Rectal smooth muscle tissue (tissue), 1 donor: ENCODE measurements at regions not wholly inside any gene's neighbourhood (a gene's known extent, or its start where the extent isn't known, plus 50 kb on each side); places are given as distances from the start of the nearest gene placed in this dataset.

Experiments
- H3K27ac ChIP-seq: one replicate; pipeline ENCODE4 v1.7.0; 2013; ENCODE audit warnings: low read depth, low read length, inconsistent platforms
- H3K27me3 ChIP-seq: one replicate; pipeline ENCODE4 v1.7.0; 2013; ENCODE audit warnings: low read length; ENCODE audit not compliant: control insufficient read depth, insufficient read depth
- H3K36me3 ChIP-seq: one replicate; pipeline ENCODE4 v1.7.0; 2013; ENCODE audit warnings: low read length; ENCODE audit not compliant: control insufficient read depth, insufficient read depth
- H3K4me1 ChIP-seq: one replicate; pipeline ENCODE4 v1.7.0; 2013; ENCODE audit warnings: low read length; ENCODE audit not compliant: control insufficient read depth, insufficient read depth
- H3K4me3 ChIP-seq: one replicate; pipeline ENCODE4 v1.7.0; 2013; ENCODE audit warnings: low read length
- H3K9ac ChIP-seq: one replicate; pipeline ENCODE4 v1.7.0; 2013; ENCODE audit warnings: low read length

DNA sequence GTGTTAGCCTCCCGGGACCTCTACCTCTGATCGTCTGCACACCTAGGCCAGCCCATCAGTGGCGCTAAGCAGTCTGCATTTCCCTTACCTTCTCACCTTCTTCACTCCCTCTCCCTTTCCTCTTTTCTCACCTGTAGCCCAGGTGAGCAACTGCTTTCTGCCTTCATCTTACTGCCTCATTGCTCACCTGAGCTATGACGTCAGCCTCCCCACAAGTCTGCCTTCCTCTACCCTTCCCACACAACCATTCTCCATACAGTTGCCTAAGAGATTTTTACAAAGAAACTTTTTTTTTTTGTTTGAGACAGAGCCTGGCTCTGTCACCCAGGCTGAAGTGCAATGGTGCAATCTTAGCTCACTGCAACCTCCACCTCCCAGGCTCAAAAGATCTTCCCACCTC is 136.3 kb downstream of the BCOR start:
- no peak overlapping the region for H3K27ac ChIP-seq
- no peak overlapping the region for H3K9ac ChIP-seq
- H3K4me1 ChIP-seq, result no peaks in the 10 kb centered on the region
- H3K4me3 ChIP-seq, result no peak overlapping the region
- no peaks in the 10 kb centered on the region for H3K36me3 ChIP-seq
- H3K27me3 ChIP-seq, result no peaks in the 10 kb centered on the region

DNA sequence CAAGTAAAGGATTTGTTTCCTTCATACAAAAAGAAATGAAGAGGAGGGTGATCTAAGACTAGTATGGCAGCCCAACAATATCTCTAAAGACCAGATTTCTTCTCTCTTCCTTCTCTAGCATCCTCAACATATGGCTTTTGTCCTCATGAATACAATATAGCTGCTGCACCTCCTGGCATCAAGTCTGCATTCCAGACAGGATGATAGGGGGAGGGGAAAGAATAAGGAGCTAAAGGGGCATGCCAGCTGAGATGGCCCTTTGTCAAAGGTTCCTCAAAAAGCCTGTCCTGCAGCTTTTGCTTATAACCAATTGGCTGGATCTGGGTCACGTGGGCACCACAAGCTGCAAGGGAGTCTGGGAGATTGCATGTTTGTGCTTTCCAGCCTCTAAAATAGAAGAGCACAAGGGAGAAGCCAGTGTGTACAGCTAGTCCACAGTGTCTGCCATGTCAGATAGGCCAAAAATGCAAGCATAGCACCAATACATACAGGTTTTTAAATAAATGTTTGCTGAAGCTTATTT is 132.6 kb downstream of the BCOR start:
- H3K4me3 ChIP-seq, result no peak overlapping the region
- no peaks in the 10 kb centered on the region for H3K36me3 ChIP-seq
- H3K27ac ChIP-seq, result no peak overlapping the region
- no peak overlapping the region for H3K9ac ChIP-seq
- H3K27me3 ChIP-seq, result no peaks in the 10 kb centered on the region
- no peaks in the 10 kb centered on the region for H3K4me1 ChIP-seq

- H3K4me3 ChIP-seq, result no peak overlapping the region
- H3K36me3 ChIP-seq, result no peaks in the 10 kb centered on the region
- no peaks in the 10 kb centered on the region for H3K4me1 ChIP-seq
- H3K9ac ChIP-seq, result no peak overlapping the region
- H3K27ac ChIP-seq, result no peak overlapping the region
- H3K27me3 ChIP-seq, result no peaks in the 10 kb centered on the region
These were observed 131.6 kb downstream of the BCOR start for GRCh38 chrX:39966176-39966575.

DNA sequence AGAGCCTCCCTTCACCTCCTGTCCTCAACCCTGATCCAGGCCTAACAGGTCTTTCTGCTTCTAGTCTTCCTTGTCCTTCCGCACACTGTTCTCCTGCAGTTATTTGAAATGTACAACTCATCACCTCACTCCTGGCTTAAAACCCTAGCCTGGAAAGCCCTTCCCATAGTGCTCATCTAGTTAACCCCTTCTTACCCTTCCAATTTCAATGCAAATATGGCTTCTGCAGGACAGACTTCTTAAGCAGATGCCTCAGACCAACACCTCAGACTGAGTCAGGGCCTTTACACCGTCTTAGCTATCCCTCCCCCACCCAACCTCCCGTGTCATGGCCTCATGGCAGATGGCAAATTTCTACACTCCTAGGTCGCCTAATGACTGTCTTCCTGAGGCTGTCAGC is 130.4 kb downstream of the BCOR start:
- Histone ChIP-seq H3K27ac (no peak overlapping the region), H3K36me3 (no peaks in the 10 kb centered on the region)

GRCh38 chrX:39969099-39969818 is 128.5 kb downstream of the BCOR start:
- Histone ChIP-seq H3K4me3 (no peak overlapping the region), H3K9ac (no peak overlapping the region), H3K36me3 (no peaks in the 10 kb centered on the region), H3K27ac (no peak overlapping the region), H3K27me3 (no peaks in the 10 kb centered on the region), H3K4me1 (no peaks in the 10 kb centered on the region)

More for the DNA sequence above, 130.4 kb downstream of the BCOR start:
- Histone ChIP-seq H3K9ac (no peak overlapping the region), H3K4me3 (no peak overlapping the region), H3K4me1 (no peaks in the 10 kb centered on the region), H3K27me3 (no peaks in the 10 kb centered on the region)

DNA sequence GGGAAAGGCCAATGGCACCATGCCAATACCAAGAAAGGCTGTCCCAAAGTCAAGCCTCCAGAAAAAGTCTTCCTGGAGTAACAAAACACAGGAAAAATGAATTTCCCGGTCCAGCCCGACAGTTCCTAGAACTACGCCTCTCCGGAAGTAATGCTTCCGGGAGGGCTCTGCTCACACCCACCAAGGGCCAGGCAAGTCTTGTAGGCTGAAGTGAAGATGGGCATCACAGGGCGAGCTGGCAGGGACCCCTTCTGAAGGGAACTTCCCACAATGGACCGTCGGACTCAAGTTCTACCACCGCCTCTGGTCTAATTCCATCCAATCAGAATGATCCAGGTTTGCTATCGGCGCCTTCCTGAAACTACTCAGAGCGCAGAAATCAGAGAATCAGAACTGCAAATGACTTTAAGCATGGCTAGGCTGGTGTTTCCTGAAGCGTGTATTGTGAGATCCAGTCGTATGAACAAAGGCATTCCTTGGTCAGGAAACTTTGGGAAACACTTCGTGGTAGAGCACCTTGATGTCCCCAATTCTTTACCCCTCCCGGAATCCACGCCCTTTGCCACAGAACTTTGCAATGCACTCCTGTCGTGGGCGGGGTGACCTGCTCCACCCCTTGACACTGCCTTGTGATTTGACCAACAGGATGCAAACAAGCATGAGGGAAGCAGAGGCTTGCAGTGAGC is 127.8 kb downstream of the BCOR start:
- no peak overlapping the region for H3K27ac ChIP-seq
- H3K36me3 ChIP-seq, result no peaks in the 10 kb centered on the region

DNA sequence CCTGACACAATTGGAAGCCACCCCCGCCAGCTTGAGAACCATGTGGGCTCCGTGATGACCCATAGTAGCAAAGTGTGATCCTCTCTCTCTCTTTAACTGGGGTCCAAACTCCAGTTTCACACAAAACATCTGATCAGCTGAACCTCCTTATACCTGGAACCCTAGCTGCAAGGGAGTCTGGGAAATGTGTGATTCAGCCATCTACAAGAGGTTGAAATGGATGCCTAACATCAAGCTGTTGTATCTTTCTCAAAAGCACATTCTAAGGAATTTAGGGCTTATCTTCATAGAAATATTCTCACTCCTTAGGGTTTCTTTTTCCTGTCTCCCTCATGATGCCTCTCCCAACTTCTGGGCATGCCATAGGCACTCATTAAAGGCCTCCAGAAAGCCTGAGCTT is 126.0 kb downstream of the BCOR start:
- Histone ChIP-seq H3K27ac (no peak overlapping the region), H3K9ac (no peak overlapping the region), H3K4me1 (no peaks in the 10 kb centered on the region), H3K27me3 (no peaks in the 10 kb centered on the region), H3K36me3 (no peaks in the 10 kb centered on the region), H3K4me3 (no peak overlapping the region)

More for the DNA sequence above, 127.8 kb downstream of the BCOR start:
- H3K4me1 ChIP-seq, result no peaks in the 10 kb centered on the region
- no peaks in the 10 kb centered on the region for H3K27me3 ChIP-seq
- no peak overlapping the region for H3K9ac ChIP-seq
- no peak overlapping the region for H3K4me3 ChIP-seq

DNA sequence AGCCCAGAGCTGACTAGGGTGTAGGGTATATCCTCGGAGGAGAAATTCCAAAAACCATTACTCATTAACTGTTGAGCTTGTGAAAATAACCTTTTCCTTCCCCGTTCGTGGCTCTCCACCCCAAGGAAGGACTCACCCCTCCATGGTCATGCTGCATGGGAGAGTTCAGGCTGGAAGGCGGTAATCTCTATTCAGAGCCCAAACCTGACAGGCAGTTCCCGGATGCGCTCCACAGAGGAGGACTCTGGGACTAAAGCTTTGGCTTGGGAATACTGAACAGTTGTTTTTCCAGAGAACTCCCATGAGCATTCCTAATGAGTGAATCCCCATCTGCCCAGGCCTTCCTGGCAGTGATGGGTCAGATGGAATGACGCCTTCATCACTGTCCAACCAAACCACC is 125.4 kb downstream of the BCOR start:
- Histone ChIP-seq H3K27me3 (no peaks in the 10 kb centered on the region), H3K4me3 (no peak overlapping the region), H3K27ac (no peak overlapping the region), H3K4me1 (no peaks in the 10 kb centered on the region), H3K36me3 (no peaks in the 10 kb centered on the region), H3K9ac (no peak overlapping the region)

DNA sequence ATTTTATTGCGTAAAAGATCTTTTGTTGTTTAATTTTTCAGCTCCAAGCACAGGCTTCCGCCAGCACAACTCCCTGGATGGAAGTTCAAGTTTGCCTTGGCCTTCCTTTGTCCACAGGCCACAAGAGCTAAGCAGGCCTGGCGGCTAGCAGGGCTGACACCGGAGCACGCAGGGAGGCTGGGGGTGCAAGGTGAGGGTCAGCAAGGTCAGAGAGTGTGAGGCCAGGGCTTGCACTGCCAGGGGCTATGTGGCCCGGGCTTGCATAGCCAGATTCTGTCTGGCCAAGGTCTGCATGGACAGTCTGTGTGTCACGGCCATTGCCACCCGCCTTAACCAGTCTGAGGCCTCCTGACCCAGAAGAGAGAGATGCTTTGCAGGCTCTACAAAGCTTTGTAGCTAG is 123.9 kb downstream of the BCOR start:
- no peak overlapping the region for H3K27ac ChIP-seq
- H3K9ac ChIP-seq, result no peak overlapping the region
- H3K36me3 ChIP-seq, result no peaks in the 10 kb centered on the region
- H3K4me3 ChIP-seq, result no peak overlapping the region
- H3K27me3 ChIP-seq, result no peaks in the 10 kb centered on the region
- H3K4me1 ChIP-seq, result no peaks in the 10 kb centered on the region

GRCh38 chrX:39974270-39974669 is 123.5 kb downstream of the BCOR start:
- Histone ChIP-seq H3K9ac (no peak overlapping the region), H3K27me3 (no peaks in the 10 kb centered on the region), H3K36me3 (no peaks in the 10 kb centered on the region), H3K4me3 (no peak overlapping the region), H3K4me1 (no peaks in the 10 kb centered on the region), H3K27ac (no peak overlapping the region)

- Histone ChIP-seq H3K27ac (no peak overlapping the region), H3K4me1 (no peaks in the 10 kb centered on the region), H3K36me3 (no peaks in the 10 kb centered on the region), H3K4me3 (no peak overlapping the region), H3K27me3 (no peaks in the 10 kb centered on the region), H3K9ac (no peak overlapping the region)
These were observed 122.4 kb downstream of the BCOR start for GRCh38 chrX:39975101-39975925.

DNA sequence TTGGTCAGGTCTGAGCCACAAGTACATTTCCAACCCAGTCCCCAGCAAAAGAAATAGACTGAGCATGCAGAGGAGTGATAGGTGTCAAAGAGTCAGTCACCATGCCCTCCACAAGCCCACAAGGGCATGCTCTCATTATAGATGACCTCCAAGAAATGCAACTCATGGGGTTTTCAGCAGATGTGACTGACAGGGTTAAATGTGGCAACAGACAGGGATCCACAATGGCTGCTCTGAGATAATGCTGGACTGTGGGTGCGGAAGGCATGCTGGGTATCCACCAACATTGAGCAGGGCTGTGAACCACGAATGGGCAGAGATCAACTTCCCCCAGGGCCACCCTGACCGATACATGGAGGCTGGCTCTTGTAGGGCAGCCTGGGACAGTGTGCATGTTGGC is 115.8 kb downstream of the BCOR start:
- H3K27ac ChIP-seq, result no peak overlapping the region
- H3K4me3 ChIP-seq, result no peak overlapping the region
- no peak overlapping the region for H3K9ac ChIP-seq
- H3K27me3 ChIP-seq, result no peaks in the 10 kb centered on the region
- no peaks in the 10 kb centered on the region for H3K36me3 ChIP-seq
- H3K4me1 ChIP-seq, result no peaks in the 10 kb centered on the region
